B cell (primary cell): ENCODE measurements at regions not wholly inside any gene's neighbourhood (a gene's known extent, or its start where the extent isn't known, plus 50 kb on each side); places are given as distances from the start of the nearest gene placed in this dataset.

ENCODE experiments used
- ATAC-seq: fragments of 200-7000 bp; cut with Tn5 transposase; one replicate; pipeline ENCODE4 v1.10.0; 2021; ENCODE audit warnings: low read depth, mild to moderate bottlenecking, moderate number of reproducible peaks, moderate library complexity
- CTCF ChIA-PET: fragments of 350-600 bp; sonication (Branson Sonifier 250); formaldehyde crosslinking; loops from one replicate; lab custom pipeline; 2021; ENCODE audit warnings: antibody characterized with exemption, inconsistent platforms; lab: Charles Lee
- POLR2A ChIA-PET: fragments of 350-600 bp; sonication (Branson Sonifier 250); formaldehyde crosslinking; loops from one replicate; lab custom pipeline; 2021; ENCODE audit warnings: antibody characterized with exemption; lab: Charles Lee
- DNase-seq: peaks from one replicate; pipeline ENCODE4 v3.0.0; 2013
- H2AFZ ChIP-seq: 2 replicates; pipeline ENCODE4 v1.6.1; 2012; ENCODE audit warnings: mild to moderate bottlenecking, low read depth, low read length; ENCODE audit not compliant: insufficient read depth, poor library complexity, severe bottlenecking
- H3K27ac ChIP-seq, 2 donors: 1 replicate in 1 of 2; 2 replicates in 1 of 2; pipeline ENCODE4 v1.5.1; 2012 to 2013; ENCODE audit warnings: low read length in 2 of 2, mild to moderate bottlenecking in 2 of 2, moderate library complexity in 1 of 2
- H3K27me3 ChIP-seq, 4 experiments: fragments of 200-600 bp in 1 of 4; sonication (generic) in 1 of 4; replicated peaks in 1 of 4; 1 replicate in 2 of 4; 2 replicates in 2 of 4; pipeline versions ENCODE4 v1.6.1 to v1.7.0; 2013 to 2016; ENCODE audit warnings: low read length in 3 of 4, mild to moderate bottlenecking in 2 of 4, mixed read lengths in 1 of 4, moderate library complexity in 1 of 4; ENCODE audit not compliant: insufficient read depth in 4 of 4, control insufficient read depth in 3 of 4; ENCODE audit errors: control extremely low read depth in 1 of 4
- H3K36me3 ChIP-seq, 2 experiments: replicated peaks in 1 of 2; 1 replicate in 1 of 2; 2 replicates in 1 of 2; pipeline versions ENCODE4 v1.6.1 to v1.7.1; 2013; ENCODE audit warnings: low read length in 1 of 2; ENCODE audit not compliant: insufficient read depth in 2 of 2, control insufficient read depth in 1 of 2; ENCODE audit errors: control extremely low read depth in 1 of 2, extremely low read depth in 1 of 2
- H3K4me1 ChIP-seq, 2 donors: fragments of 200-600 bp in 1 of 2; sonication (generic) in 1 of 2; 1 replicate in 1 of 2; 2 replicates in 1 of 2; pipeline versions ENCODE4 v1.5.1 to v1.6.1; 2013 to 2017; ENCODE audit warnings: low read length in 2 of 2; ENCODE audit not compliant: control insufficient read depth in 2 of 2, insufficient read depth in 2 of 2
- H3K4me2 ChIP-seq: replicated peaks from 2 replicates; pipeline ENCODE3; 2012; ENCODE audit warnings: mild to moderate bottlenecking, low read depth, low read length; ENCODE audit not compliant: poor library complexity, severe bottlenecking
- H3K4me3 ChIP-seq, 5 experiments: fragments of 200-600 bp in 1 of 5; sonication (generic) in 1 of 5; 1 replicate in 3 of 5; 2 replicates in 2 of 5; pipeline versions ENCODE4 v1.5.1 to v1.7.0; 2011 to 2016; ENCODE audit warnings: low read length in 4 of 5, mild to moderate bottlenecking in 4 of 5, low read depth in 2 of 5, control low read depth in 1 of 5, moderate library complexity in 1 of 5; ENCODE audit not compliant: insufficient read depth in 1 of 5; ENCODE audit errors: control extremely low read depth in 1 of 5, extremely low read depth in 1 of 5
- H3K79me2 ChIP-seq: fragments of 200-600 bp; sonication (generic); one replicate; pipeline ENCODE4 v1.6.0; 2016; ENCODE audit warnings: low read length; ENCODE audit not compliant: control insufficient read depth, insufficient read depth
- H3K9ac ChIP-seq: fragments of 200-600 bp; sonication (generic); 2 replicates; pipeline ENCODE4 v1.6.1; 2017; ENCODE audit warnings: mild to moderate bottlenecking, low read length, moderate library complexity
- H3K9me3 ChIP-seq, 3 donors: one replicate each; pipeline versions ENCODE4 v1.6.1 to v1.7.1; 2013; ENCODE audit warnings: low read length in 2 of 3; ENCODE audit not compliant: control insufficient read depth in 2 of 3, insufficient read depth in 1 of 3; ENCODE audit errors: control extremely low read depth in 1 of 3
- H4K20me1 ChIP-seq: 2 replicates; pipeline ENCODE4 v1.6.0; 2012; ENCODE audit warnings: mild to moderate bottlenecking, low read length; ENCODE audit not compliant: insufficient read depth, control insufficient read depth, poor library complexity, severe bottlenecking
- H3K27ac Mint-ChIP-seq: one replicate; pipeline ENCODE4 v1.8.0; 2021; ENCODE audit warnings: mixed read lengths
- H3K27me3 Mint-ChIP-seq: one replicate; pipeline ENCODE4 v1.8.0; 2021; ENCODE audit warnings: mixed read lengths
- H3K4me1 Mint-ChIP-seq: one replicate; pipeline ENCODE4 v1.8.0; 2021; ENCODE audit warnings: mixed read lengths
- H3K4me3 Mint-ChIP-seq: one replicate; pipeline ENCODE4 v1.8.0; 2021; ENCODE audit warnings: mixed read lengths
- H3K9me3 Mint-ChIP-seq: one replicate; pipeline ENCODE4 v1.8.0; 2022; ENCODE audit warnings: mixed read lengths; ENCODE audit not compliant: insufficient read depth
- EZH2 ChIP-seq: IDR thresholded peaks from 2 replicates; pipeline ENCODE4 v1.6.1; 2012; ENCODE audit warnings: borderline replicate concordance, low read depth, mild to moderate bottlenecking, moderate library complexity, low read length; ENCODE audit not compliant: insufficient read depth, poor library complexity, severe bottlenecking
- whole genome bisulfite sequencing: methylation state at CpG from one replicate; pipeline ENCODE4 v1.1.5; 2013; ENCODE audit warnings: missing lambda C conversion rate; ENCODE audit not compliant: insufficient coverage; 5-methylcytosine and 5-hydroxymethylcytosine counted together
- intact Hi-C: fragments of 100-400 bp; cut with micrococcal nuclease; formaldehyde crosslinking; loops from one replicate; pipeline ENCODE4 v1.10.0; 2022

DNA sequence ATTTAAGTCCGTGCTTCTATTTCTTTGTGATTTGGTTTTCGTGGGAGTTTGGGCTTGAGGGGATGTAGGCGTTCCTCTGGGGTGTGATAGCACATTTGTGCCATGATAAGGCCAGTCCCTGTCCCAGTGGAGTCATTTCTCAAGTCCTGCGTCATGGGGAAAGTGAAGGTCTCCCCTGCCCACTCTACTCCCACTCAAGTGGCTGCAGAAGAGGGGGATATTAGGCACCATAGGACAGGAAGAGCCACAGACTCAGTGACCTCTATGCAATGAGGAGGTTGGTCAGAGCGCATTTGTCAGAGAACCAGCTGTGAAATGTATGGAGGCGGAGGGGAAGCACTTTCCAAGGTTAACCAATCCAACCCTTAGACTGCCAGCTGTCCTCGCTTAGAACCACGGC, 51.9 kb upstream of the EDN1 start:
- POLR2A ChIA-PET: no interaction called here
- 100% methylated on average over 2 of the region's 8 CpGs for WGBS
- H3K4me3 ChIP-seq: no peak overlapping the region
- H3K27ac ChIP-seq: no peak overlapping the region
- Mint-ChIP-seq H3K27me3 (no peaks in the 10 kb centered on the region), H3K9me3 (no peaks in the 10 kb centered on the region), H3K4me3 (no peak overlapping the region), H3K4me1 (peaks cover 5% of the 10 kb centered on the region), H3K27ac (no peak overlapping the region)
- DNase-seq: no peak
- peaks cover 0 to 5% of the 10 kb centered on the region in 2 donors for H3K4me1 ChIP-seq
- H3K79me2 ChIP-seq: no peaks in the 10 kb centered on the region
- H3K9me3 ChIP-seq: no peaks in the 10 kb centered on the region
- TF ChIP-seq EZH2: no peak
- intact Hi-C loops: loop anchor here (10.0 kb wide), 1 partner anchor 203 kb away; no protein-coding TSS in a partner anchor
- no peak for ATAC-seq
- no peaks in the 10 kb centered on the region for H3K36me3 ChIP-seq
- H3K27me3 ChIP-seq: no peaks in the 10 kb centered on the region
- H3K4me2 ChIP-seq: no peak overlapping the region
- no peaks in the 10 kb centered on the region for H4K20me1 ChIP-seq
- H2AFZ ChIP-seq: no peak overlapping the region
- CTCF ChIA-PET: interaction anchor here (1.6 to 3.1 kb wide), 2 partner anchors 368 to 583 kb away, joined by 4 to 14 read pairs; no protein-coding TSS in a partner anchor
- H3K9ac ChIP-seq: no peak overlapping the region
